K562 (cell line): ENCODE measurements at regions not wholly inside any gene's neighbourhood (a gene's known extent, or its start where the extent isn't known, plus 50 kb on each side); places are given as distances from the start of the nearest gene placed in this dataset.

Source experiments
- ATAC-seq: fragments of 200-7000 bp; cut with Tn5 transposase; 3 replicates; pipeline ENCODE4 v1.9.1; 2020; ENCODE audit warnings: moderate library complexity
- BruUV-seq: library from RNA; stranded (reverse); fragments of 400-500 nt; replicated peaks from 2 replicates; lab custom pipeline; 2021; lab: Mats Ljungman, UMichigan
- CTCF ChIA-PET: fragments of 300-600 bp; formaldehyde crosslinking; extraction: SDS; loops from one replicate; lab custom pipeline; 2021; ENCODE audit warnings: low intra/inter-chr PET ratio; lab: Yijun Ruan, JAX
- POLR2A ChIA-PET: fragments of 300-600, 350-650 bp; sonication (Branson Sonifier 250); formaldehyde crosslinking; extraction: SDS; loops from one replicate; lab custom pipeline; 2021; ENCODE audit warnings: antibody characterized with exemption, inconsistent platforms; lab: Yijun Ruan, JAX
- DNase-seq, 4 experiments: peaks; one replicate each; pipeline versions ENCODE4 v3.0.0 to v3.0.0-alpha.2; 2011 to 2018; ENCODE audit warnings: low spot score in 3 of 4, mixed read lengths in 3 of 4; ENCODE audit errors: extremely low read depth in 1 of 4
- FAIRE-seq: peaks from 2 replicates; lab custom pipeline; 2011; peaks lifted over from hg19 to GRCh38; lab: Jason Lieb, UNC
- H2AFZ ChIP-seq: 2 replicates; pipeline ENCODE4 v1.6.0; 2011; ENCODE audit warnings: low read depth, low read length, control low read depth, inconsistent platforms
- H3K27ac ChIP-seq: fragments of 200-600 bp; 3 replicates; pipeline ENCODE4 v1.8.0; 2011; ENCODE audit warnings: low read depth, mild to moderate bottlenecking, control low read depth, inconsistent platforms, low read length, moderate library complexity, mixed read lengths; ENCODE audit errors: extremely low read depth
- H3K27me3 ChIP-seq, 2 experiments: fragments of 300-600 bp in 1 of 2; 2 replicates in 1 of 2; 3 replicates in 1 of 2; pipeline versions ENCODE4 v1.6.0 to v1.8.0; 2011; ENCODE audit warnings: inconsistent platforms in 2 of 2, low read length in 2 of 2, mild to moderate bottlenecking in 1 of 2, mixed read lengths in 1 of 2, moderate library complexity in 1 of 2; ENCODE audit not compliant: control insufficient read depth in 2 of 2, insufficient read depth in 2 of 2
- H3K36me3 ChIP-seq: fragments of 300-600 bp; 3 replicates; pipeline ENCODE4 v1.8.0; 2011; ENCODE audit warnings: mild to moderate bottlenecking, low read length, inconsistent platforms; ENCODE audit not compliant: control insufficient read depth, insufficient read depth
- H3K4me1 ChIP-seq, 2 experiments: fragments of 200-600 bp in 1 of 2; replicated peaks in 1 of 2; 2 replicates in 1 of 2; 3 replicates in 1 of 2; pipeline versions ENCODE4 v1.5.1 to v1.8.0; 2011; ENCODE audit warnings: inconsistent platforms in 2 of 2, low read length in 2 of 2, mild to moderate bottlenecking in 1 of 2, mixed read lengths in 1 of 2, moderate library complexity in 1 of 2; ENCODE audit not compliant: control insufficient read depth in 2 of 2, insufficient read depth in 2 of 2
- H3K4me2 ChIP-seq: 2 replicates; pipeline ENCODE4 v1.6.1; 2011; ENCODE audit warnings: low read length, control low read depth, inconsistent platforms, mixed read lengths; ENCODE audit not compliant: insufficient read depth
- H3K4me3 ChIP-seq: fragments of 200-600 bp; sonication (generic), shearing (Covaris generic); 2 replicates; pipeline ENCODE4 v1.5.1; 2016; ENCODE audit warnings: control low read depth, inconsistent platforms
- H3K79me2 ChIP-seq: fragments of 200-600 bp; 3 replicates; pipeline ENCODE4 v1.8.0; 2011; ENCODE audit warnings: low read length, inconsistent platforms; ENCODE audit not compliant: control insufficient read depth, insufficient read depth
- H3K9ac ChIP-seq, 2 experiments: 2 replicates each; pipeline versions ENCODE4 v1.6.0 to v1.6.1; 2011; ENCODE audit warnings: low read depth in 2 of 2, low read length in 2 of 2, control low read depth in 1 of 2, inconsistent platforms in 1 of 2, mild to moderate bottlenecking in 1 of 2, mixed read lengths in 1 of 2; ENCODE audit not compliant: insufficient read depth in 1 of 2
- H3K9me1 ChIP-seq: one replicate; pipeline ENCODE4 v1.6.0; 2011; ENCODE audit warnings: inconsistent platforms, mild to moderate bottlenecking, low read length, moderate library complexity; ENCODE audit not compliant: control insufficient read depth, insufficient read depth
- H3K9me3 ChIP-seq: replicated peaks from 2 replicates; pipeline ENCODE4 v1.5.1; 2011; ENCODE audit warnings: low read depth, low read length, inconsistent platforms; ENCODE audit not compliant: control insufficient read depth, insufficient read depth
- H4K20me1 ChIP-seq: replicated peaks from 2 replicates; pipeline ENCODE4 v1.6.1; 2011; ENCODE audit warnings: low read length, inconsistent platforms, mixed read lengths; ENCODE audit not compliant: control insufficient read depth, insufficient read depth
- CREM ChIP-seq: IDR thresholded peaks from 2 replicates; pipeline ENCODE4 v1.6.1; 2014; ENCODE audit warnings: antibody characterized with exemption, low read depth
- MTA2 ChIP-seq: fragments of 450-650 bp; IDR thresholded peaks from 2 replicates; pipeline ENCODE4 v1.6.1; 2016; ENCODE audit warnings: low read depth
- NKRF ChIP-seq: fragments of 450-650 bp; IDR thresholded peaks from 2 replicates; pipeline ENCODE4 v1.6.1; 2016; ENCODE audit warnings: borderline replicate concordance
- PCBP1 ChIP-seq: fragments of 200-400 bp; formaldehyde crosslinking; IDR thresholded peaks from 2 replicates; pipeline ENCODE4 v1.6.1; 2018; ENCODE audit warnings: mild to moderate bottlenecking, low read depth, low read length; ENCODE audit not compliant: poor library complexity, severe bottlenecking
- RBM22 ChIP-seq: fragments of 200-400 bp; formaldehyde crosslinking; IDR thresholded peaks from 2 replicates; pipeline ENCODE4 v1.6.1; 2018; ENCODE audit warnings: low read length, low read depth; ENCODE audit not compliant: poor library complexity, severe bottlenecking
- SIRT6 ChIP-seq: IDR thresholded peaks from one replicate; pipeline ENCODE4 v1.6.1; 2012; ENCODE audit warnings: low read depth, mild to moderate bottlenecking, control low read depth, inconsistent platforms, low read length, moderate library complexity
- TARDBP ChIP-seq: fragments of 450-650 bp; IDR thresholded peaks from 2 replicates; pipeline ENCODE4 v1.6.1; 2016
- WGBS: fragments of 100-300 bp; shearing (Covaris generic); methylation state at CpG from one replicate; pipeline ENCODE4 v1.1.6; 2016; ENCODE audit warnings: low coverage, mixed read lengths; ENCODE audit not compliant: insufficient coverage; ENCODE audit errors: missing lambda C conversion rate; 5-methylcytosine and 5-hydroxymethylcytosine counted together
- in situ Hi-C: fragments of 300-500 bp; cut with MboI; formaldehyde crosslinking; loops from 4 replicates; pipeline ENCODE4 v1.15.0; 2018; ENCODE audit warnings: inconsistent platforms, mixed read lengths
- intact Hi-C: fragments of 100-400 bp; cut with micrococcal nuclease; formaldehyde crosslinking; loops from 2 replicates; pipeline ENCODE4 v1.14.2; 2022

GRCh38 chr22:48265000-48265625 lies 1502.7 kb downstream of the TBC1D22A start:
- 1% methylated on average over 16 of the region's 34 CpGs for WGBS
- H3K4me2 ChIP-seq = no peak overlapping the region
- in situ Hi-C loops (no loop called here), intact Hi-C loops (no loop called here)
- no peaks in the 10 kb centered on the region for H3K9me3 ChIP-seq
- no peaks in the 10 kb centered on the region for H3K79me2 ChIP-seq
- H3K9ac ChIP-seq = no peak overlapping the region
- TF ChIP-seq MTA2 (no peak), PCBP1 (no peak), RBM22 (no peak), TARDBP (no peak), CREM (no peak), SIRT6 (no peak), NKRF (no peak)
- no peaks in the 10 kb centered on the region for H3K36me3 ChIP-seq
- no TSS peak for BruUV-seq
- peaks cover 0 to 3% of the 10 kb centered on the region in 2 experiments; a peak in 2 of 5 replicates for H3K4me1 ChIP-seq
- ChIA-PET POLR2A (no interaction called here), CTCF (no interaction called here)
- H3K4me3 ChIP-seq = no peak overlapping the region
- peaks cover 0 to 17% of the 10 kb centered on the region in 2 experiments; a peak in 1 of 5 replicates for H3K27me3 ChIP-seq
- no peak for ATAC-seq
- H3K9me1 ChIP-seq = no peaks in the 10 kb centered on the region
- no peak for FAIRE-seq
- H3K27ac ChIP-seq = no peak overlapping the region
- H4K20me1 ChIP-seq = no peaks in the 10 kb centered on the region
- DNase-seq = no peak
- H2AFZ ChIP-seq = no peak overlapping the region
